Calu3 (cell line): ENCODE measurements at regions not wholly inside any gene's neighbourhood (a gene's known extent, or its start where the extent isn't known, plus 50 kb on each side); places are given as distances from the start of the nearest gene placed in this dataset.

Experiments
- BruUV-seq: library from RNA; stranded (reverse); fragments of 400-500 nt; replicated peaks from 2 replicates; lab custom pipeline; 2021; lab: Mats Ljungman, UMichigan
- CTCF ChIA-PET: fragments of 300-600 bp; sonication (Branson Sonifier 250); formaldehyde crosslinking; loops from one replicate; lab custom pipeline; 2022; ENCODE audit warnings: antibody characterized with exemption; lab: Charles Lee
- DNase-seq: peaks from one replicate; pipeline ENCODE4 v3.0.0; 2022
- H3K27ac Mint-ChIP-seq: one replicate; pipeline ENCODE4 v1.8.0; 2022; ENCODE audit warnings: mixed read lengths; ENCODE audit not compliant: unreplicated experiment
- H3K27me3 Mint-ChIP-seq: one replicate; pipeline ENCODE4 v1.8.0; 2022; ENCODE audit warnings: mixed read lengths; ENCODE audit not compliant: unreplicated experiment
- H3K36me3 Mint-ChIP-seq: one replicate; pipeline ENCODE4 v1.8.0; 2022; ENCODE audit warnings: mild to moderate bottlenecking, moderate library complexity, mixed read lengths; ENCODE audit not compliant: insufficient read depth, unreplicated experiment
- H3K4me1 Mint-ChIP-seq: one replicate; pipeline ENCODE4 v1.8.0; 2022; ENCODE audit warnings: mild to moderate bottlenecking, low read depth, mixed read lengths; ENCODE audit not compliant: unreplicated experiment
- H3K4me3 Mint-ChIP-seq: one replicate; pipeline ENCODE4 v1.8.0; 2022; ENCODE audit warnings: mild to moderate bottlenecking, low read depth, moderate library complexity, mixed read lengths; ENCODE audit not compliant: unreplicated experiment
- H3K9me3 Mint-ChIP-seq: one replicate; pipeline ENCODE4 v1.8.0; 2022; ENCODE audit warnings: low read depth, mixed read lengths; ENCODE audit not compliant: unreplicated experiment
- intact Hi-C: fragments of 100-400 bp; cut with micrococcal nuclease; formaldehyde crosslinking; loops from one replicate; pipeline ENCODE4 v1.10.0; 2022; ENCODE audit not compliant: unreplicated experiment
- TF ChIP-seq, protein P1 (sequence below): fragments of 200-600 bp; IDR thresholded peaks from one replicate; pipeline ENCODE4 v1.8.0; 2022; ENCODE audit warnings: antibody characterized with exemption; ENCODE audit not compliant: unreplicated experiment

DNA sequence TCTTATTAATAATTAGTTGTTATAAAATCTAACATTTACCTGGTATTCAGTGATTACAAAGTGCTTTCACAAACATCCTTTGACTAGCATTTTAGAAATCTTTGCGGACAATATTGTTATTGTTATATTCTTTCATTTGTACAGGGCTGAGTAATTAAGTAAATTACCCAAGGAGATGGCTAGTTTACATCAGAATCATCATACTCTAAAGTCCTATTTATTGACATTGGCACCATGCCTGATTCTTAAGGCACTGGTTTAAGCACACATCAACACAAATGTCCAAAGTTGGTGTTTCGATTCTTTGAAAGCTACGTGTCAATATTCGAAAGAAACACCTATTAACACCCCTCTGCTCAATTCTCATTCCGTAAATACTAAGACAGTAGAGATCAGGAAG, 424.6 kb upstream of the CHRM3 start:
- peak; percentile 12 for DNase-seq
- Mint-ChIP-seq H3K4me1 (peaks cover 42% of the 10 kb centered on the region), H3K9me3 (no peaks in the 10 kb centered on the region), H3K27ac (peak overlapping the region; percentile 77), H3K4me3 (peak overlapping the region; percentile 29), H3K36me3 (peaks cover 8% of the 10 kb centered on the region), H3K27me3 (no peaks in the 10 kb centered on the region)
- no TSS peak for BruUV-seq
- CTCF ChIA-PET: no interaction called here
- intact Hi-C loops: loop anchor here (1.0 to 10.0 kb wide), 3 partner anchors 354 to 853 kb away; partner anchors contain the start of gene CHRM3
- TF ChIP-seq, protein P1, sequence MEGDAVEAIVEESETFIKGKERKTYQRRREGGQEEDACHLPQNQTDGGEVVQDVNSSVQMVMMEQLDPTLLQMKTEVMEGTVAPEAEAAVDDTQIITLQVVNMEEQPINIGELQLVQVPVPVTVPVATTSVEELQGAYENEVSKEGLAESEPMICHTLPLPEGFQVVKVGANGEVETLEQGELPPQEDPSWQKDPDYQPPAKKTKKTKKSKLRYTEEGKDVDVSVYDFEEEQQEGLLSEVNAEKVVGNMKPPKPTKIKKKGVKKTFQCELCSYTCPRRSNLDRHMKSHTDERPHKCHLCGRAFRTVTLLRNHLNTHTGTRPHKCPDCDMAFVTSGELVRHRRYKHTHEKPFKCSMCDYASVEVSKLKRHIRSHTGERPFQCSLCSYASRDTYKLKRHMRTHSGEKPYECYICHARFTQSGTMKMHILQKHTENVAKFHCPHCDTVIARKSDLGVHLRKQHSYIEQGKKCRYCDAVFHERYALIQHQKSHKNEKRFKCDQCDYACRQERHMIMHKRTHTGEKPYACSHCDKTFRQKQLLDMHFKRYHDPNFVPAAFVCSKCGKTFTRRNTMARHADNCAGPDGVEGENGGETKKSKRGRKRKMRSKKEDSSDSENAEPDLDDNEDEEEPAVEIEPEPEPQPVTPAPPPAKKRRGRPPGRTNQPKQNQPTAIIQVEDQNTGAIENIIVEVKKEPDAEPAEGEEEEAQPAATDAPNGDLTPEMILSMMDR: no peak

DNA sequence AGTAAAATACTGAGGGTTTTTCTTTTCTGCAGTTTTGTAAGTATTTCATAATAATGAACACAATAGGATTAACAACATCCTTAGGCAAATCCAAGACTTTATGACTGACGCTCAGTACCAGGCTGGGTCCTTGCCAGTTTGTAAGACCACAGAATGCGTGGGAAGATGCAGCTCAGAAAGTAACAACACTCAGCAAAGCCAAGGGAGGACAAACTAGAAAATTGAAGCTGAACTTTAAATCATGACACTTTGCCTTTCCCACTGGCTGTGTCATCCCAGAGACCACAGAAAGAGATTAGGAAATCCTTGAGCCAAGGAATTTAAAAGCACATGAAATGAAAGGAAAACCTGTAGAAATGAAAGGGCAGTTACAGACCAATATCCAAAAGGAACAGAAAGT, 426.3 kb upstream of the CHRM3 start:
- no peaks in the 10 kb centered on the region for H3K9me3 Mint-ChIP-seq
- peaks cover 8% of the 10 kb centered on the region for H3K36me3 Mint-ChIP-seq
- DNase-seq: no peak
- BruUV-seq: no TSS peak
- intact Hi-C loops: loop anchor here (5.0 to 10.0 kb wide), 2 partner anchors 427 to 855 kb away; partner anchors contain the start of gene CHRM3
- CTCF ChIA-PET: interaction anchor here (0.6 to 0.7 kb wide), 2 partner anchors 379 to 639 kb away, joined by 3 read pairs; no protein-coding TSS in a partner anchor
- H3K4me3 Mint-ChIP-seq: peak overlapping the region; percentile 33
- H3K4me1 Mint-ChIP-seq: peaks cover 38% of the 10 kb centered on the region
- TF ChIP-seq, protein P1: no peak
- no peaks in the 10 kb centered on the region for H3K27me3 Mint-ChIP-seq
- peak overlapping the region; percentile 17 for H3K27ac Mint-ChIP-seq

DNA sequence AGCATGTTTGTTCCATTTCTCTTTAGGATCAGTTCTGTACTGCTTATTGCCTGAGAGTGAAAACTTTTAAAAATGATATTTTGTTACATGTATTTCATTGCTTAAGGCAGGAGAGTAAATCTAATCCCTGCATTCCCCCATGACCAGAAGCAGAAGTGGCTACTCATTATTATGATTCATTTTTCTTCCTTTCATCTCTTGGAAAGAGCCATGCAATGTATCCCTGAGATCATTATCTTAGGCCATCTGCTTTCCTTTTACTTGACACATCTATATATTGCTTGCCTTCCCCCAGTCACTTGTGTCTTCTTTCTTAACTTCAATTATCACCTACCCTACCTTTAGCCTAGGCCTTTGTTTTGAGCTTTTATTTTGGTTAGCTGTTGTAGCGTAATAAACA, 430.4 kb upstream of the CHRM3 start:
- CTCF ChIA-PET: interaction anchor here (0.7 kb wide), 1 partner anchor 12 kb away, joined by 3 read pairs; no protein-coding TSS in a partner anchor
- Mint-ChIP-seq H3K27me3 (no peaks in the 10 kb centered on the region), H3K4me1 (peaks cover 21% of the 10 kb centered on the region), H3K36me3 (no peaks in the 10 kb centered on the region), H3K9me3 (no peaks in the 10 kb centered on the region), H3K27ac (no peak overlapping the region), H3K4me3 (no peak overlapping the region)
- intact Hi-C loops: loop anchor here (10.0 kb wide), 1 partner anchor 1019 kb away; no protein-coding TSS in a partner anchor
- TF ChIP-seq, protein P1: no peak
- DNase-seq: no peak
- no TSS peak for BruUV-seq

DNA sequence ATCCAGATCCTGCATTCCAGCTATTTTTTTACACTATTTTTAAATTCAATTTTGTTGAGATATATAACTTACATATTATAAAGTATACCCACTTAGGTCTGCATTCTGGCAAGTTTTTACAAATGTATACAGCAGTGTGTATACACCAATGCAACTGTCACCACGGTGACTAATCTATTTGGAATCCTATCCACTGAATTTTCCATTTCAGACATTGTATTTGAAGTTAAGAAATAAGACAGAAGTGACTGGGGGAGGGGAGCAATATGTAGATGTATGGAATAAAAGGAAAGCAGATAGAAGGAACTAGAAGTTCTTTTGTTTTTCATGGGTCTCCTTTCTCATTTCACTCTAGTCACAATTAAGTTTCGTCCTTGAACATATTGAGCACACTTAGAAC, 431.5 kb upstream of the CHRM3 start:
- intact Hi-C loops: loop anchor here (5.0 to 10.0 kb wide), 5 partner anchors 503 to 1143 kb away; no protein-coding TSS in a partner anchor
- H3K4me1 Mint-ChIP-seq: peaks cover 19% of the 10 kb centered on the region
- H3K4me3 Mint-ChIP-seq: no peak overlapping the region
- H3K9me3 Mint-ChIP-seq: no peaks in the 10 kb centered on the region
- H3K27me3 Mint-ChIP-seq: no peaks in the 10 kb centered on the region
- CTCF ChIA-PET: no interaction called here
- TF ChIP-seq, protein P1: no peak
- no peaks in the 10 kb centered on the region for H3K36me3 Mint-ChIP-seq
- no peak for DNase-seq
- BruUV-seq: no TSS peak
- no peak overlapping the region for H3K27ac Mint-ChIP-seq
